ENCODE measurements at regions not wholly inside any gene's neighbourhood (a gene's known extent, or its start where the extent isn't known, plus 50 kb on each side); places are given as distances from the start of the nearest gene placed in this dataset.

- Histone ChIP-seq H3K4me1 (replicated peaks in 1 of 2) (no peaks in the 10 kb centered on the region), H3K27me3 (no peaks in the 10 kb centered on the region), H3K4me3 (no peak overlapping the region), H3K9me3 (replicated peaks in 1 of 3) (no peaks in the 10 kb centered on the region), H3K36me3 (replicated peaks in 1 of 2) (no peaks in the 10 kb centered on the region), H3K27ac (no peak overlapping the region)
- DNase-seq: no peak
- TF ChIP-seq, protein P1, sequence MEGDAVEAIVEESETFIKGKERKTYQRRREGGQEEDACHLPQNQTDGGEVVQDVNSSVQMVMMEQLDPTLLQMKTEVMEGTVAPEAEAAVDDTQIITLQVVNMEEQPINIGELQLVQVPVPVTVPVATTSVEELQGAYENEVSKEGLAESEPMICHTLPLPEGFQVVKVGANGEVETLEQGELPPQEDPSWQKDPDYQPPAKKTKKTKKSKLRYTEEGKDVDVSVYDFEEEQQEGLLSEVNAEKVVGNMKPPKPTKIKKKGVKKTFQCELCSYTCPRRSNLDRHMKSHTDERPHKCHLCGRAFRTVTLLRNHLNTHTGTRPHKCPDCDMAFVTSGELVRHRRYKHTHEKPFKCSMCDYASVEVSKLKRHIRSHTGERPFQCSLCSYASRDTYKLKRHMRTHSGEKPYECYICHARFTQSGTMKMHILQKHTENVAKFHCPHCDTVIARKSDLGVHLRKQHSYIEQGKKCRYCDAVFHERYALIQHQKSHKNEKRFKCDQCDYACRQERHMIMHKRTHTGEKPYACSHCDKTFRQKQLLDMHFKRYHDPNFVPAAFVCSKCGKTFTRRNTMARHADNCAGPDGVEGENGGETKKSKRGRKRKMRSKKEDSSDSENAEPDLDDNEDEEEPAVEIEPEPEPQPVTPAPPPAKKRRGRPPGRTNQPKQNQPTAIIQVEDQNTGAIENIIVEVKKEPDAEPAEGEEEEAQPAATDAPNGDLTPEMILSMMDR (IDR thresholded peaks at IDR 0.05): no peak
- TF ChIP-seq POLR2A (IDR thresholded peaks at IDR 0.05): no peak
- WGBS, 4 donors: 67 to 83% (median 77%) methylated on average over 1 of the region's 1 CpG
- intact Hi-C loops (cut with DNase I): no loop called here
These were observed 1619.0 kb upstream of the WWC1 start for GRCh38 chr5:166672431-166672830.

- H3K36me3 ChIP-seq (replicated peaks in 1 of 2): no peaks in the 10 kb centered on the region
- no peaks in the 10 kb centered on the region for H3K4me1 ChIP-seq (replicated peaks in 1 of 2)
- H3K27me3 ChIP-seq: no peaks in the 10 kb centered on the region
- no peaks in the 10 kb centered on the region for H3K9me3 ChIP-seq (replicated peaks in 1 of 3)
- 33 to 49% (median 39%) methylated on average over 2 of the region's 2 CpGs for WGBS, 4 donors
- intact Hi-C loops (cut with DNase I): no loop called here
- no peak for DNase-seq
- H3K27ac ChIP-seq: no peak overlapping the region
- no peak overlapping the region for H3K4me3 ChIP-seq
- no peak for TF ChIP-seq POLR2A (IDR thresholded peaks at IDR 0.05)
- TF ChIP-seq, protein P1 (IDR thresholded peaks at IDR 0.05): no peak
These were observed 1613.6 kb upstream of the WWC1 start for GRCh38 chr5:166677891-166678290.

- WGBS, 4 donors: 48 to 61% (median 52%) methylated on average over 5 of the region's 5 CpGs
- Histone ChIP-seq H3K9me3 (replicated peaks in 1 of 3) (no peaks in the 10 kb centered on the region), H3K27ac (no peak overlapping the region), H3K4me1 (replicated peaks in 1 of 2) (no peaks in the 10 kb centered on the region), H3K27me3 (no peaks in the 10 kb centered on the region), H3K4me3 (no peak overlapping the region), H3K36me3 (replicated peaks in 1 of 2) (no peaks in the 10 kb centered on the region)
- intact Hi-C loops (cut with DNase I): no loop called here
- TF ChIP-seq POLR2A (IDR thresholded peaks at IDR 0.05): no peak
- TF ChIP-seq, protein P1 (IDR thresholded peaks at IDR 0.05): no peak
- DNase-seq: no peak
These were observed 1612.1 kb upstream of the WWC1 start for GRCh38 chr5:166679331-166679730.

DNA sequence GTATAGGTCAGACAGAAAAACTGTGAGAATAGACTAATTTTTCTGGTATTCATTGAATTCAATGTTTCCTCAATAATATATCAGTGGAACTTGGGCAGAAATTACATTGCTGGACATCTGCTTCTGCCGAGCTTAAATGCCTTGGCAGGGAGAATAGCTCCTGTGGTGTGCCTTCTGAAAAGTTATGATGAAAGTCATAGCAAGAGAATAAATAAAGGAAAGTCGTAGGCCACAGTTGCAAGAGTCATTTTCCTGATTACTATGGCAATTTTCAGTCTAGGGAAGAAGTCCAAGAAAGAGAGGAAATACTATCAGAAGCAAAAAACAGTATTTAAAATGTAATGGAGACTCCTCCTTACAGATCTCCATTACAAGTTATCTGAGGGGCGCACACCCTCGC lies 1596.1 kb upstream of the WWC1 start:
- Histone ChIP-seq H3K4me3 (no peak overlapping the region), H3K36me3 (replicated peaks in 1 of 2) (no peaks in the 10 kb centered on the region), H3K9me3 (replicated peaks in 1 of 3) (no peaks in the 10 kb centered on the region), H3K27ac (no peak overlapping the region), H3K4me1 (replicated peaks in 1 of 2) (no peaks in the 10 kb centered on the region), H3K27me3 (no peaks in the 10 kb centered on the region)
- intact Hi-C loops (cut with DNase I): no loop called here
- WGBS, 4 donors: 49 to 72% (median 65%) methylated on average over 4 of the region's 4 CpGs
- no peak for TF ChIP-seq POLR2A (IDR thresholded peaks at IDR 0.05)
- TF ChIP-seq, protein P1 (IDR thresholded peaks at IDR 0.05): no peak
- no peak for DNase-seq
